ACHN (cell line): ENCODE measurements at regions not wholly inside any gene's neighbourhood (a gene's known extent, or its start where the extent isn't known, plus 50 kb on each side); places are given as distances from the start of the nearest gene placed in this dataset.
"Not testable (repeated sequence)": the region's sequence is repeated elsewhere in the genome, so short reads cannot be mapped to it uniquely, and the experiment has no call there.

ENCODE experiments used
- DNase-seq: peaks from one replicate; pipeline ENCODE4 v3.0.0-alpha.2; 2015
- in situ Hi-C: cut with HindIII; loops from 2 replicates; pipeline ENCODE4 v1.10.0; 2017; ENCODE audit warnings: low sequenced_read_pairs, low pct_ligation_motif_present, low pct_unique_long_range_greater_than_20kb

GRCh38 chr1:188170411-188170810 lies 1341.7 kb downstream of the PLA2G4A start:
- in situ Hi-C loops: no loop called here
- no peak for DNase-seq

- in situ Hi-C loops: no loop called here
These were observed 1342.2 kb downstream of the PLA2G4A start for GRCh38 chr1:188170935-188171334.

GRCh38 chr1:188182063-188182462 lies 1353.3 kb downstream of the PLA2G4A start:
- DNase-seq, in situ Hi-C loops: not testable (repeated sequence)

More at GRCh38 chr1:188170935-188171334, 1342.2 kb downstream of the PLA2G4A start:
- no peak for DNase-seq

GRCh38 chr1:188188317-188188716 lies 1359.6 kb downstream of the PLA2G4A start:
- no peak for DNase-seq
- in situ Hi-C loops: no loop called here

GRCh38 chr1:188194916-188195315 lies 1366.2 kb downstream of the PLA2G4A start:
- in situ Hi-C loops: no loop called here
- no peak for DNase-seq

DNA sequence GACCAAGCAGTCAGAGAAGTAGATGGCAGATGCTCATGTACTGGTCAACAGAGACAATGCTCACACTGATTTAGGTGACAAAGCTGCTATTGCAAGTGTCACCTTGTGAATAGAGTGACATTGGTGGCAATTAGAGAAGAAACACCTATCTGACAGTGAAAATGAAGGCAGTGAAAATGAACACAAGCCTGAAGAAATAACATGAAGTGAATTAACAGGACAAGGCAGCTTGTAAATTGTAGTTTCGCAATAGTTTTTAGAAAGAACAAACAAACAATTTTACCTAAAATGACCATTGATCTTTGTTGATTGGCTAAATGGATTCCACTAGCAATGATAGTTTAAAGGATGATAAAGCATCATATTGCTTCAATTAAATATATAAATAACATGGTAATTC lies 1389.5 kb downstream of the PLA2G4A start:
- no peak for DNase-seq
- in situ Hi-C loops: no loop called here

DNA sequence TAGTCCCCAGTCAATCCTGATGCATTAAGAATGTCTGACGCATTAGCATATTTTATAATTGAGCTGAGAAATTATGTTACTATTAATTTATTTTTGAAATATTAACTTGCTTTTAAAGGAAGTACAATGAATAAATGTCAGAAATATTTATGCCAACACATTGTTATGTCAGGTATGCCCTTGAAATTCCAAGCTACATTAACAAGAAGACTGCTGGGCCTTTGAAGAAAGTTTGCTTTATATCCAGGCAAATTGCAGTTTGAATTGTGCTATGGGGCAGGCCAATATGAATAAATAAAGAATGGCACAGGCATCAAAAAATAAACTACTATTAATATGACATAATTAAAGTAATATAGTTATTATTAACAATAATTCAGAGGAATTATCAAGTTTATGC lies 1391.3 kb downstream of the PLA2G4A start:
- DNase-seq: no peak
- in situ Hi-C loops: no loop called here

DNA sequence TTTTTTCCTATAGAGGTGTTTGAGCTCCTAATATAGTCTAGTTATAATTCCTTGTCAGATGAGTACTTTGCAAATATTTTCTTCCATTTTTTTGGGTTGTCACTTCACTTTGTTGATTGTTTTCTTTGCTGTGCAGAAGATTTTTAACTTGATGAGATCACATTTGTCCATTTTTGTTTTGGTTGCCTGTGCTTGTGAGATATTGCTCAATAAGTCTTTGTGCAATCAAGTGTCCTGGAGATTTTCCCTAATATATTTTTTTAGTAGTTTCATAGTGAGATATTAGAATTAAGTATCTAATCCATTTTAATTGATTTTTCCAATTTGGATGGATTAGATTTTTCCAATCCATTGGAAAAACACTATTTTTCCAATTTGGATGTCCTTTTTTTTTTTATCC lies 1395.5 kb downstream of the PLA2G4A start:
- no peak for DNase-seq
- in situ Hi-C loops: no loop called here

DNA sequence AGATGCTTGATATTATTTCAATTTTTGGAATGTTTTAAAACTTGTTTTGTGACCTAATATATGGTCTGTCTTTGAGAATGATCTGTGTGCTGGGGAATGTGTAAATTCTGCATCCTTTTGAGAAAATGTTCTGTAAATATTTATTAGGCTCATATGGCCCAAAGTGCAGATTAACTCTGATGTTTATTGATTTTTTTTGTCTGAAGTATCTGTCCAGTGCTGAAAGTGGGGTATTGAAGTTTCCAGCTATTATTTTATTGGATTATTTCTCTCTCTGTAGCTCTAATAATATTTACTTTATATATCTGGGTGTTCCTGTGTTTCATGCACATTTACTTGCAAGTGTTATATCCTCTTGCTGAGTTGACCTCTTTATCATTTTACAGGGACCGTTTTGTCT lies 1397.2 kb downstream of the PLA2G4A start:
- DNase-seq: no peak
- in situ Hi-C loops: no loop called here

GRCh38 chr1:188228623-188229022 lies 1399.9 kb downstream of the PLA2G4A start:
- in situ Hi-C loops: no loop called here
- DNase-seq: no peak

DNA sequence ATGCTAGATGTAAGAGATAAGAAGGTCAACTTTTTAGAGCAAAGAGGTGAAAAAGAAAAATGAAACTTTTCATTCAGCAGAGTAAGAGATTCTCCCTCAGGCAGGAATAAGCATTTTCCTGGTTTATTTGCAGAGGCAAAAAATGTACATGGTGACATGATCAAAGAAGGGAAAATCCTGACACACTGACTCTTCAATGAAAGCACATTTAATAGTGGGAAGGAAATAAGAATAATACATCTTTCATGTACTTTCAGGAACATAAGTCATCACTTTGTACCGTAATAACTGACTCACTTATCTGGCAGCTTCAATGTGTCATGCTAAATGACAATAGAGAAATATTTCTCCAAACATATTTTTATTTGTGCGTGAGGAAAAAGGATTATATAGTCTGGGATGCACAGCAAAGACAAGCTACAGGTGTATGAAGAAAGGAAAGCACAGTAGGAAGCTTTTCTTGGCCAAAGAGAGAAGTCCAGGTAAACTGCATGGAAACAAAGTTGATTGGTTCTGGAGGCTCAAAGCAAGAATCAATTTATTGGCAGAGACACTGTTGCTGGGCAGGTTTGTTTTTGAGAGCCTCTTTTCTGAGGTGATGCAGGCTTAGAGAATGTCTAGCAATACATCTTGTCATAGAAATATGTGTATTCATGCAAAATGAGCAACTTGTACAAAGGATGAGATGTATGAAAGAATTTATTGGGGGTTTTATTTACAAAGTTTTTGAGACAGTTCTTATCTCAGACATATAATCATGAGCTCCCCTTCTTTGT lies 1409.0 kb downstream of the PLA2G4A start:
- in situ Hi-C loops: no loop called here
- no peak for DNase-seq

DNA sequence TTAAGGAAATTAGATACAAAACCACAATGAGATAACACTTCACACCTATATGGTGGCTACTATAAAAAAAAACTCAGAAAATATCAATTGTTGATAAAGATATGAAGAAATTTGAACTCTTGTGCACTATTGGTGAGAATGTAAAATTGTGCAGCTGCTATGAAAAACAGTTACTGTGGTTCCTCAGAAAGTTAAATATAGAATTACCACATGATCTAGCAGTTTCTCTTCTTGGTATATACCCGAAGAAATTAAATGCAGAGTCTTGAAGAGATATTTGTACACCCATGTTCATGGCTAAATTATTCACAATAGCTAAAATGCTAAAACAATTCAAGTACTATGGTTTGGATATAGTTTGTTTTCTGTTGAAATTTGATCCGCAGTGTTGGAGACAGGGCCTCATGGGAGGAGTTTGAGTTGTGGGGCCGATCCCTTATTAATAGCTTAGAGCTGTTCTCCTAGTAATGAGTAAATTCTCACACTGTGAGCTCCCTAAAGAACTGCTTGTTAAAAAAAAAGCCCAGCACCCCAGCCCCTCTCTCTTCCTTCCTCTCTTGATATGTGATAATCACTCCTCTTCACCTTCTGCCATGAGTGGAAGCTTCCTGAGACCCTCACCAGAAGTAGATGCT lies 1412.1 kb downstream of the PLA2G4A start:
- DNase-seq: no peak

DNA sequence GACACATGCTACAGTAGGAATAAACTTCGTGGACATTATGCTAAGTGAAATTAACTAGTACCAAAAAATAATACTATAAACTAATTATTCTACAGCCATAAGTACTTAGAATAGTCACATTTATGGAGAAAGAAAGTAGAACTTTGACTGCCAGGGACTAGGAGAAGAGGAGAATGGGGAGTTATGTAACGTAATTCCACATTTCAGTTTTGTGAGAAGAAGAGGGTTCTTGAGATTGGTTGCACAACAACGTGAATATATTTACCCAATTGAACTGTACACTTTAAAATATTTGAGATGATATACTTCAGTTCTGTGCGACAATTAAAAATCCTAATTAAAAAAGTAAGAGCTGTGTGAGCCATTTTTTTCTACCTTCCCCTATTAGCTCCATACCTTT lies 1412.9 kb downstream of the PLA2G4A start:
- DNase-seq: no peak
- in situ Hi-C loops: no loop called here

More for the DNA sequence above, 1412.1 kb downstream of the PLA2G4A start:
- in situ Hi-C loops: no loop called here

DNA sequence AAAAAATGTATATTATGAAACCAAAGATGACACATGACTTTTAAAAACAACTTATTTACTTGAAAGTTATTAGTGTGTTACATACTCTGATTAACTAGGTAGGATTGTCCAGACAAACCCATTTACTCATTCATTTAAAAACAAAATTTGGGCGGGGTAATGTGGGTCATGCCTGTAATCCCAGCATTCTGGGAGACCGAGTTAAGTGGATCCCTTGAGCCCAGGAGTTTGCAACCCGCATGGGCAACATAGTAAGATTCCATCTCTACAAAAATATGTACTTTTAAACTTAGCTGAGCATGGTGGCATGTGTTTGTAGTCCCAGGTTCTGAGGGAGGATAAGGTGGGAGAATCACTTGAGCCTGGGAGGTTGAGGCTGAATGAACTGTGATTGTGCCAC lies 1414.7 kb downstream of the PLA2G4A start:
- in situ Hi-C loops: no loop called here
- DNase-seq: no peak

- in situ Hi-C loops: no loop called here
- DNase-seq: no peak
These were observed 1415.9 kb downstream of the PLA2G4A start for GRCh38 chr1:188244681-188245080.

DNA sequence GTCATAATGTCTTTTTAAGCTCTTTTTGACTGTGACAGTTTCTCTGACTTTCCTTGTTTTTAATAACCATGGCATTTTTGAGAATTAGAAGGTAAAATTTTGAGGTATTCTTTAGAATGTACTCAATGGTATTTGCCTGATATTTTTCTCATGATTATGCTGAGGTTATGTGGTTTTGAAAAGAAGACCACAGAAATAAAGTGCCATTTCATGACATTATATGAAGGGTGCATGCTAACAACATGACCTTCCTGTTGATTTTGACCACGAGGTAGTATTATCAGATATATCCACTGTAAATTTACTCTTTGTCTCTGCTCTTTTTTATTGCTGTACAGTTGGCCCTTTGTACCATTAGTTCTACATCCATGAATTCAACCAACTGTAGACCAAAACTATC lies 1418.5 kb downstream of the PLA2G4A start:
- in situ Hi-C loops: no loop called here
- no peak for DNase-seq

- no peak for DNase-seq
- in situ Hi-C loops: no loop called here
These were observed 1421.1 kb downstream of the PLA2G4A start for GRCh38 chr1:188249811-188250210.

DNA sequence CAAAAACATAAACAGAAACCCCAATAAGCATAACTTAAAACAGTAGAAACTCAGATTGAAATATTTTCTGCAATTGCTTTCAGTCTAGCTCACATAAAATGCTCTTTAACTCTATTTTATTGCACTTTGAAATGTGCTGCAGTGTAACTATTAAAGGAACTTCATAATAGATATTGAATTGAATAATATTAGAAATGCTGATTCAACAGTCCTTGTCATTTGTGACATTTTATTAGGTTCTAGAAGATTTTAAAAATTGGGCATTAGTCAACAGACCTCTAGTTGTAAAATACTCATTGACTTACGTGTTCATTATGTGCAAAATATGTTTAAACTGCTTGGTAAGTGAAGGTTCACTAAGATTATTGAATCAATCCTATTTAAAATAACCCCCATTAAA lies 1422.3 kb downstream of the PLA2G4A start:
- DNase-seq: no peak
- in situ Hi-C loops: no loop called here

GRCh38 chr1:188261849-188262248 lies 1433.1 kb downstream of the PLA2G4A start:
- in situ Hi-C loops: no loop called here
- no peak for DNase-seq

GRCh38 chr1:188269956-188270355 lies 1441.2 kb downstream of the PLA2G4A start:
- no peak for DNase-seq
- in situ Hi-C loops: no loop called here
